ENCODE measurements at regions not wholly inside any gene's neighbourhood (a gene's known extent, or its start where the extent isn't known, plus 50 kb on each side); places are given as distances from the start of the nearest gene placed in this dataset.

GRCh38 chr6:155614606-155615005 lies 159.0 kb upstream of the NOX3 start:
- DNase-seq: no peak

GRCh38 chr6:155611742-155612141 lies 156.1 kb upstream of the NOX3 start:
- no peak for DNase-seq

DNA sequence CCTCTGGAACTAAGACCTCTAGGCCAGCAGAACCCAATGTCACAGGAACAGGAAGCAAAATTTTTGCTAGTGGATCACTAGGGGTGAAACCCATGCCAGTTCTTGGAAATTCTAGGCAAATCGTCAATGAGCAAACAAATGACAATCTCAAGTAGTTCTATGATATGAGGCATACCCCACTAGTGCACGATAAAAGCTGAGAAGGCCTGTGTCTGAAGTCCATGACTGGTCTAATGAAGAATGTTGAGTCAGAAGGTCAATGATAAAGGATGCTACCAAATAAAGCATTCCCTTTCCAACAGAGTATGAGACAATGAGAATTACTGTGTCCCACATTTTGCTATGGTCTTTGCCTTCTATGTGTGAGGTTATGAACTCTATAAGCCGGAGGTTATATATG lies 149.4 kb upstream of the NOX3 start:
- DNase-seq: no peak

- DNase-seq: no peak
Observed at GRCh38 chr6:155599561-155599960, 143.9 kb upstream of the NOX3 start.

- DNase-seq: no peak
Observed at GRCh38 chr6:155599160-155599559, 143.5 kb upstream of the NOX3 start.

DNA sequence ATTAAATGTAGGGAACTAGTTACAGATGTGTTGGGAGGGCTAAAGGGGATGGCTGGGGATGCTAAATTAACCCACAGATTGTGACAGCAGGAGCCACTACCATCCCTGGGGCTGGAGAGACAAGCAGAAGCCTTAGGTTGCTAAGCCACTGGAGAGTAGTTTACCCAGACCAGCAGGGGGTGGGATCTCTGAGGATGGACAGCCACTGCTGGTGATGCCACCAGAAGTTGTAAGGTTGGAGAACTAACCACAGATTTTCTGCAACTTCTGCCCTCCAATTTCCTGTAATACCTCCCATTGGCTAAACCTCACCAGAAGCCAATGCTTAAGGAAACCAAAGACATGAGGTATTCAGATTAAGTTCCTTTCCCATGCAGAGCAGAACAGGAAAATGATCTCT lies 139.6 kb upstream of the NOX3 start:
- no peak for DNase-seq

- no peak for DNase-seq
Observed at GRCh38 chr6:155591741-155592140, 136.1 kb upstream of the NOX3 start.

- no peak for DNase-seq
Observed at GRCh38 chr6:155589190-155589589, 133.6 kb upstream of the NOX3 start.

DNA sequence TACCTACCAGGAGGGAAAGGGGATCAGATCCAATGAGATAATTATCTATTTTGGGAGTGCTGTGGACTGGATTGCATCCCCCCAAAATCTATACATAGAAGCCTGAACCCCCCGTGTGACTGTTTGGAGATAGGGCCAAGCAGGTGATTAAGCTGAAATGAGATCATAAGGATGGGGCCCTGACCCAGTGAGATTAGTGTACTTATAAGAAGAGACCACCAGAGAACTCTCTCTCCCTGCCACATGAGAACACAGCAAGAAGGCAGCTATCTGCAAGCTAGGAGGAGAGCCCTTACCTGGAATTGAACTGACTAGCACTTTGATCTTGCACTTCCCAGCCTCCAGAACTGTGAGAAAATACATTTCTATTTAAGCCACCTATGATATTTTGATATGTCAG lies 132.2 kb upstream of the NOX3 start:
- no peak for DNase-seq

- no peak for DNase-seq
Observed at GRCh38 chr6:155586090-155586489, 130.5 kb upstream of the NOX3 start.

DNA sequence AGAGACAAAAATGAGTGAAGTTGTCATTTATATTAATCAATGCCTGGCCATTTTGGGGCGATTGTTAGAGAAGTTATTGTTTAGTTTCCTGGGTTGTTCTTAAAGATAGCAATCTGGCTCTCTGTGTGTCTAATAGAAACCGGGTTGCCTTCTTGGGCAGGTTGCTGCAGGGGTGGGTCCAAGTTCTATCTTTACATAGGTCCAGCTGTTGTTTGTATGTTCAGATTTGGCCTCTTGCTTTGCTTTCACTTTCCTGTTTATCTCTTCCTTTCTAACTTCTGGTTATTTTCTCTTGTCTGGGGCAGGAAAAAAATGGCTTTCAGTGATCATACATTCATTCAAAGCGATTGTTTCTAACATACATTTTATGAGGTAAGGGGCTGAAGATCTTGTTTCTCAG lies 128.4 kb upstream of the NOX3 start:
- DNase-seq: no peak

DNA sequence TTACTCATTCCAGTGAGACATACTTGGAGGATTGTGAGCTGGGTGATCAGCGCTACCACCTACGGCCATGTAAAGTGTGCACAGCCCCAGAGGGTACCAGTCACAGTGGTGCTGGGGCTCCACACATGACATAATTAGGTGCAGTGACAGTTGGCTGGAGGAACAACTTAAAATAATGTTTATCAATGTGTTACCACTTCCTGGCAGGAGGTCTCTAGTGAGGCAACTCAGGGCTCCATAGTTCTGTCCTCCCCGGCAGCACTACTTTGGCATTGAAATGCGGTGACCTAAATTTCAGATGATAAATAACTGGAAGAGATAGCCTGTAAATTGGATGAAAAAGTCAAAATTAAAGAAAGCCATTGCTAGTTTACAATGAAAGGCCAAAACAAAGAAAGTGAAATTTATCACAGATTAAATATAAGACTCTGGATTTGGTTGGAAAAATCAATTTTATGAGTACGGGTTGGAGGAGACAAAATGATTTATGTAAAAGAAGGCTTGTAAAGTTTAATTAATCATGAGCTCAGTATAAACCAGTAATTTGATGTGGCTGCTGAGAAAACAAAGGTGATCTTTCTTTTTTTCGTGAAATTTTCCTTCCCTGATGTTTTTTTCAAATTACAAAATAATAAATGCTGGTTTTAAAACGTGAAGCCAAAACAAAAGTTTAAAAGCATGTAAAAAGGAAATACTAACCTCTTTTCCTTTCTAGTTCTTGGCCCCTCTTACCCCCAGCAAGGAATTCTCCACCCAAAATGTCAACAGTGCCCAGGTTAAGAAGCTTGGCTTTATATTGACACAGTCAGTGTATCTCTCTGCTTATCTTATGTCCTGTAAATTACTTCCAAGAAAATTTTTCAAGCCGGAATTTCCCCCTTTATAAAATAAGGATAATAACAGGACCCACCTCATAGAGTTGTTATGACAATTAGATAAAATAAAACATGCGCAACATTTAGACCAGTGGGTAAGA lies 126.7 kb upstream of the NOX3 start:
- no peak for DNase-seq

GRCh38 chr6:155580904-155581303 lies 125.3 kb upstream of the NOX3 start:
- no peak for DNase-seq

DNA sequence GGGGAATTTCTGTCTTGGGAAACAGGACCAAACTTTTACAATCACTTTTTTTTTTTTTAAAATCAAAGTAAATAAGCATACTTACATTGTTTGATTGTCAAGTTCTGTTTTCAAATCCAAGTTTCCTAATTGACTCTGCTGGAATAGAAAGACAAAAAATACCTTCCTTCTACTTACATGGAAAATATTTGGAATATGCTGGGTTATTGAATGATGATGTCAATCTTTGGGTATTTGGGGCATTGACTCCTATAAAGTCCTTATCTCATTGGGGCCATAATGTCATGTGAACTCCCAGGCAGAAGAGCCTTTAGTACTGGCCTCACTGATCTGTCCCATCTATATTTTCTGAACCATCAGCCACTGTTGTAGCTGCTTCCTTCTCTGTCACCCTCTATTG lies 122.6 kb upstream of the NOX3 start:
- no peak for DNase-seq

DNA sequence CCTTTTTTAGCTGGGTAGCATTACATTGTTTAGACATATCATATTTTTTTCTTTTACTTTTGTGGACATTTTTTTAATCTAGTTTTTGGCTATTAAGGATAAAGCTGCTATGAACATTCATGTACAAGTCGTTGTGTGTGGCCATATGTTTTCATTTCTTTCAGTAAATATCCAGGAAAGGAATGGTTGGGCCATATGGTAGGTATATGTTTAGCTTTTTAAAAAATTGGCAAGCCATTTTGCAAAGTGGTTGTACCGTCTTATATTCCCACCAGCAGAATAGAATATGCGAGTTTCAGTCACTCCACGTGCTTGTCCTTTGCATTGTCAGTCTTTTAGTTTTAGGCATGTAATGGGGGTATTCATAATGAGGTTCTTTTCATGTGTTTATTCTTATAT lies 106.3 kb upstream of the NOX3 start:
- no peak for DNase-seq

DNA sequence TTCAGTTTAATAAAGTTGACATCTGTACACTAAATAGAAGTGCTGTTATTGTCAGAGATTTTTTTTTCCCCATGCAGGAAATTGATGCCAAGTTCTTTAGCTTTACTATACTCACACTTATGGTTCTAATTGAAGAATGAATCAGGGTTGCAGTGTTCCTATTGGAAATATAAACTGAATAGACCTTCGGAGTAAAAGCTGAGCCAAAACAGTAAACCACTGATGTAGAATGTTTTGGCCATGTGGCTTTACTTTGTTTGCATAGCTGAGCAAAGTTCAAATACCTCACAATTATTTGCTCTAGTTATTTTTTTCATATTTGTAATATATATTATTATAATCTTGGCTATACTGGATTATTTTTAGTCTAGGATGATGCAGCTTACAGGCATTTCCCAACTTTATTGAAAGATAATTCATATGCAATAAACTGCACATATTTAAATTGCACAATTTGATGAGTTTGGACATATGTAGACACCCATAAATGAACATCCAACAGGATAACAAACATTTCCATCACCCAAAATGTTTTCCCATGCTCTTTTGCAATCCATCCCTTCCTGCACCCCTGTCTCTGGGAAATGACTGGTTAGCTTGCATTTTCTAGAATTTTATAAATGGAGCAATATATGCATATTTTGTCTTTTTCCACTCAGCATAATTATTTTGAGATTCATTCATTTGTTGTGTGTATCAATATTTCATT lies 105.8 kb upstream of the NOX3 start:
- DNase-seq: no peak

DNA sequence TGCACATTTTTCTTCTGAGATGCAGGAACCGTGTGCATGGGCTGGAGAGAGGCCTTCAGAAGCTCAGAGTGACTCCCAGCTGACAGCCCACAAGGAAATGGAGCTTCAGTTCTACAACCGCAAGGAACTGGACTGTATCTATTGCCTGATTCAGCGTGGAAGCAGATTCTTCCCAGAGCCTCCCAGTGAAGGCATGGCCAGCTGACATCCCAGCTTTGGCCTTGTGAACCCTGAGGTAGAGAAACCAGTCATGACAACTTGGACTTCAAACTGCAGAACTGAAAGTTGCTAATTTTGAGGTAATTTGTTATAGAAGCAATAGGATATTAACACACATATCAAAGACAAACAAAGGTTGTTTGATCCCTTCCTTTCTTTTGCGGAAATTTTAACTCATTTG lies 94.3 kb upstream of the NOX3 start:
- DNase-seq: no peak

- no peak for DNase-seq
Observed at GRCh38 chr6:155549028-155549798, 93.6 kb upstream of the NOX3 start.

DNA sequence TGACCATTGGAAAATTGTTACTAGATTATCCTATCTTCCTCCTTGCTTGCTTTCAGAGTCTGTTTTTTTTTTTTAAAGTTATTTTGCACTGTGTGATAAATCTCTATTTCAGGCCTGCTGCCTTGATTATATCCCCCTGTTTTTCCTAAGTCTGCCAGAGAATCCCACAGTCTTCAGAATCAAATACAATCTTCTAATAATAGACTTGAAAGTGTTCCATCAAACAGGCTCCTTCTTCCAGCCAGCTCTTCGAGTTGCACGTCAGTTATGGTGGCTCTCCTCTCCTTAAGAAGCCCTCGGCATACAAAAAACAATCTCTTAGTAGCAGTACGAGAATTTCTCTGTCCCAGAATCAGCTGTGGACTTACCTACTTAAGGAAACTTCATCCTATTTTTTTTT lies 92.9 kb upstream of the NOX3 start:
- DNase-seq: no peak

DNA sequence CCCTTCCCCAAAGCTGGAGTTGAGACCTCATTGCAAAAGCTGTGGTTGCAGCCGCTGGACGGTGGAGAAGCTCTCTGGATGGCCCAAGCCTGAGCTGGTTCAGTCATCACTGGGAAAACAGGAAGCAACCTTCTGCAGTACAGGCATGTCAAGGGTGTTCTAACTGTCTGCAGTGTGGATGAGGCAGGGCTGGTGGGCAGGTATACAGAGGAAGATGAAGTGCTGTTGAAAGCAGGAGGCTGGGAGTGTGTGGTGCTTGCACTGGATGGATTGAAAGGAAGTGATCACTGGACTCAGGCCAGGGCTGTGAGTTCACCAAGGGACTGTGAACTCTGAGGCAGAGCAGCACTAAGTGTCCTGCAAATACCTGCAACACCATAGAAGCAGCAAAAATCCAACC lies 89.0 kb upstream of the NOX3 start:
- DNase-seq: no peak

DNA sequence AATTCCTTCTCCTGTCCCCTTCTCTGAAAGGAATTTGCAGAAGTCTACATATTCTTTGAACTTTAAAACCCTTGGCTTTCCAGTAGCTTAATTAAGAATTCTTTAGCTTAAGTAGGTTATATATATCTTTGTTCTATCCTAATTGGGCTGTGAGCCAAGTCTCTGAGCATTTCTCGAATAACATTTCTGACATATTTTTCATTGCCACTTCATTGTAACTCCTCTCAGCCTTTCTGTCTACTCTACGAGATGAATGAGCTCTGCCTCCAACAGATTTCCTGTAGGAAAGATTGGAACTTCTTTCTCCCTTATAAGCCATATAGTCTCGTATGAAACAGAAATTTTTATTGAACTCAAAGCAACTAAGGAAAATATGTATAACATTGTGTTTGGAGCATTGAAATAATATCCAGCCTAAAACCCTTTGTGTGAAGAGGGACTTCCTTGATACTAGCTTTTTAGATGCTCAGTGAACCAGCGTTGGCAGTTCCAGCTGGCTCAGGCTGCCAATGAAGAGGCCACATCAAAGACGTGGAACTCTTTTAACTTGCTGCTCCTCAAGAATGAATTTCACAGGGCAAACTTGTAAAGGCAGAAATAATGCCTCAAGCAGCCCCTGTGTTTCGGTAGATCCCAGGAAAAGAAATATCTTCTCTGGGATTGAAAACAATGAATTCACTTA lies 87.7 kb upstream of the NOX3 start:
- DNase-seq: no peak

GRCh38 chr6:155542036-155542435 lies 86.4 kb upstream of the NOX3 start:
- no peak for DNase-seq
